Gastroesophageal sphincter (tissue), 4 donors: ENCODE measurements at regions not wholly inside any gene's neighbourhood (a gene's known extent, or its start where the extent isn't known, plus 50 kb on each side); places are given as distances from the start of the nearest gene placed in this dataset.
"Not testable (repeated sequence)": the region's sequence is repeated elsewhere in the genome, so short reads cannot be mapped to it uniquely, and the experiment has no call there.

Experiments
- ATAC-seq: fragments of 150-250 bp; one replicate; pipeline ENCODE4 v1.9.1; 2016; ENCODE audit warnings: mild to moderate bottlenecking, moderate library complexity
- H3K27ac ChIP-seq, 4 donors: fragments of 200-600 bp; sonication (generic) in 3 of 4; 1 replicate in 3 of 4; 2 replicates in 1 of 4; pipeline ENCODE4 v1.5.1; 2016 to 2019
- H3K27me3 ChIP-seq: fragments of 200-600 bp; sonication (generic); one replicate; pipeline ENCODE4 v1.5.1; 2019
- H3K36me3 ChIP-seq, 2 donors: fragments of 200-600 bp; sonication (generic); one replicate each; pipeline ENCODE4 v1.5.1; 2019; ENCODE audit warnings: control low read depth in 1 of 2
- H3K4me1 ChIP-seq, 3 donors: fragments of 200-600 bp; sonication (generic); 1 replicate in 2 of 3; 2 replicates in 1 of 3; pipeline ENCODE4 v1.5.1; 2016 to 2019; ENCODE audit warnings: control low read depth in 2 of 3
- H3K4me3 ChIP-seq, 2 donors: fragments of 200-600 bp; sonication (generic); one replicate each; pipeline ENCODE4 v1.5.1; 2019; ENCODE audit warnings: mild to moderate bottlenecking in 1 of 2, moderate library complexity in 1 of 2
- H3K9me3 ChIP-seq, 3 donors: fragments of 200-600 bp; sonication (generic); one replicate each; pipeline ENCODE4 v1.5.1; 2017 to 2019; ENCODE audit warnings: control low read depth in 2 of 3
- CTCF ChIP-seq, 4 experiments: fragments of 200-600 bp in 2 of 4; fragments of 450-650 bp in 2 of 4; sonication (generic) in 1 of 4; IDR thresholded peaks; one replicate each; pipeline ENCODE4 v1.5.1; 2017 to 2019; ENCODE audit warnings: antibody characterized with exemption in 4 of 4, mild to moderate bottlenecking in 2 of 4, moderate library complexity in 2 of 4
- EP300 ChIP-seq: sonication (generic); formaldehyde crosslinking; IDR thresholded peaks from one replicate; pipeline ENCODE4 v1.6.1; 2017; ENCODE audit warnings: antibody characterized with exemption, mild to moderate bottlenecking
- POLR2A ChIP-seq, 2 donors: fragments of 450-650 bp; IDR thresholded peaks; one replicate each; pipeline ENCODE4 v1.6.1; 2017; ENCODE audit warnings: antibody characterized with exemption in 2 of 2, mild to moderate bottlenecking in 2 of 2, moderate library complexity in 1 of 2
- POLR2AphosphoS5 ChIP-seq: sonication (generic); formaldehyde crosslinking; IDR thresholded peaks from one replicate; pipeline ENCODE4 v1.6.1; 2017; ENCODE audit warnings: antibody characterized with exemption
- WGBS, 2 donors: methylation state at CpG; one replicate each; pipeline ENCODE4 v1.1.5; 2018; ENCODE audit warnings: low coverage in 1 of 2; 5-methylcytosine and 5-hydroxymethylcytosine counted together

- WGBS, 2 donors, result 61 to 65% methylated on average over 4 of the region's 7 CpGs
- no peak for ATAC-seq
- no peak for TF ChIP-seq POLR2A (IDR thresholded peaks at IDR 0.05)
- no peak for TF ChIP-seq EP300
- no peak for TF ChIP-seq CTCF (IDR thresholded peaks at IDR 0.05)
- TF ChIP-seq POLR2AphosphoS5, result no peak
- no peaks in the 10 kb centered on the region for H3K27me3 ChIP-seq
- no peaks in the 10 kb centered on the region for H3K9me3 ChIP-seq
- no peaks in the 10 kb centered on the region for H3K36me3 ChIP-seq
- H3K4me1 ChIP-seq, result no peaks in the 10 kb centered on the region
- H3K27ac ChIP-seq, result no peak overlapping the region
- H3K4me3 ChIP-seq, result no peak overlapping the region
These were observed 132.4 kb upstream of the LPP start for GRCh38 chr3:188021502-188022040.

GRCh38 chr3:188022902-188023301 lies 131.1 kb upstream of the LPP start:
- WGBS, 2 donors, result 91% methylated on average over 4 of the region's 4 CpGs; no CpG with 5 or more reads in 1 of the 2 donors
- not testable (repeated sequence) for H3K27ac ChIP-seq, ATAC-seq, H3K36me3 ChIP-seq, H3K9me3 ChIP-seq, H3K4me1 ChIP-seq, H3K27me3 ChIP-seq, H3K4me3 ChIP-seq

GRCh38 chr3:188025555-188025954 lies 128.4 kb upstream of the LPP start:
- no peaks in the 10 kb centered on the region for H3K9me3 ChIP-seq
- H3K27me3 ChIP-seq, result no peaks in the 10 kb centered on the region
- no peak for TF ChIP-seq EP300
- no peak for TF ChIP-seq CTCF (IDR thresholded peaks at IDR 0.05)
- TF ChIP-seq POLR2AphosphoS5, result no peak
- TF ChIP-seq POLR2A (IDR thresholded peaks at IDR 0.05), result no peak
- no peaks in the 10 kb centered on the region for H3K4me1 ChIP-seq
- H3K4me3 ChIP-seq, result no peak overlapping the region
- no peaks in the 10 kb centered on the region for H3K36me3 ChIP-seq
- no peak for ATAC-seq
- 80 to 81% methylated on average over 6 of the region's 6 CpGs for WGBS, 2 donors
- no peak overlapping the region for H3K27ac ChIP-seq

- H3K27ac ChIP-seq, result no peak overlapping the region
- H3K36me3 ChIP-seq, result no peaks in the 10 kb centered on the region
- WGBS, 2 donors, result 94% methylated on average over 3 of the region's 3 CpGs; no CpG with 5 or more reads in 1 of the 2 donors
- no peaks in the 10 kb centered on the region for H3K27me3 ChIP-seq
- TF ChIP-seq CTCF (IDR thresholded peaks at IDR 0.05), result no peak
- TF ChIP-seq EP300, result no peak
- TF ChIP-seq POLR2AphosphoS5, result no peak
- no peak for TF ChIP-seq POLR2A (IDR thresholded peaks at IDR 0.05)
- H3K4me1 ChIP-seq, result no peaks in the 10 kb centered on the region
- no peak overlapping the region for H3K4me3 ChIP-seq
- ATAC-seq, result no peak
- H3K9me3 ChIP-seq, result no peaks in the 10 kb centered on the region
These were observed 127.6 kb upstream of the LPP start for GRCh38 chr3:188026191-188026968.

- TF ChIP-seq POLR2A (IDR thresholded peaks at IDR 0.05), result no peak
- no peak for TF ChIP-seq POLR2AphosphoS5
- no peak for TF ChIP-seq CTCF (IDR thresholded peaks at IDR 0.05)
- TF ChIP-seq EP300, result no peak
- 71 to 75% methylated on average over 1 to 2 of the region's 2 CpGs for WGBS, 2 donors
- no peak for ATAC-seq
- Histone ChIP-seq H3K9me3 (no peaks in the 10 kb centered on the region), H3K27me3 (no peaks in the 10 kb centered on the region), H3K4me3 (no peak overlapping the region), H3K36me3 (no peaks in the 10 kb centered on the region), H3K27ac (no peak overlapping the region), H3K4me1 (no peaks in the 10 kb centered on the region)
These were observed 122.8 kb upstream of the LPP start for GRCh38 chr3:188031121-188031520.
